BE2C (cell line): ENCODE measurements at regions not wholly inside any gene's neighbourhood (a gene's known extent, or its start where the extent isn't known, plus 50 kb on each side); places are given as distances from the start of the nearest gene placed in this dataset.

Experiments
- DNase-seq: peaks from one replicate; pipeline ENCODE4 v3.0.0-alpha.2; 2020
- H3K27me3 ChIP-seq: fragments of 250-450 bp; sonication (Bioruptor Pico); 2 replicates; pipeline ENCODE4 v1.5.1; 2020; ENCODE audit warnings: mild to moderate bottlenecking
- H3K36me3 ChIP-seq: fragments of 250-450 bp; sonication (Bioruptor Pico); 2 replicates; pipeline ENCODE4 v1.5.1; 2020; ENCODE audit warnings: mild to moderate bottlenecking
- H3K4me1 ChIP-seq: fragments of 250-450 bp; sonication (Bioruptor Pico); 2 replicates; pipeline ENCODE4 v1.5.1; 2020
- H3K4me3 ChIP-seq: 2 replicates; pipeline ENCODE4 v1.5.1; 2011; ENCODE audit warnings: low read depth, low read length
- H3K9me3 ChIP-seq: fragments of 250-450 bp; sonication (Bioruptor Pico); 2 replicates; pipeline ENCODE4 v1.5.1; 2020
- CTCF ChIP-seq: IDR thresholded peaks from 2 replicates; pipeline ENCODE4 v1.5.1; 2012; ENCODE audit warnings: mild to moderate bottlenecking, low read depth, low read length

GRCh38 chr6:14759976-14760672, 485.7 kb upstream of the JARID2 start:
- peaks cover 7% of the 10 kb centered on the region for H3K4me1 ChIP-seq
- H3K27me3 ChIP-seq, result no peaks in the 10 kb centered on the region
- DNase-seq, result no peak
- no peak overlapping the region for H3K4me3 ChIP-seq
- no peak for TF ChIP-seq CTCF
- H3K9me3 ChIP-seq, result no peaks in the 10 kb centered on the region
- no peaks in the 10 kb centered on the region for H3K36me3 ChIP-seq

GRCh38 chr6:14762077-14762476, 483.8 kb upstream of the JARID2 start:
- Histone ChIP-seq H3K4me1 (peaks cover 11% of the 10 kb centered on the region), H3K4me3 (no peak overlapping the region), H3K9me3 (no peaks in the 10 kb centered on the region), H3K27me3 (no peaks in the 10 kb centered on the region), H3K36me3 (no peaks in the 10 kb centered on the region)
- DNase-seq, result no peak
- no peak for TF ChIP-seq CTCF

- Histone ChIP-seq H3K27me3 (no peaks in the 10 kb centered on the region), H3K4me1 (peaks cover 18% of the 10 kb centered on the region), H3K36me3 (no peaks in the 10 kb centered on the region), H3K4me3 (no peak overlapping the region), H3K9me3 (no peaks in the 10 kb centered on the region)
- TF ChIP-seq CTCF, result no peak
- DNase-seq, result no peak
Measured at GRCh38 chr6:14763139-14763538, 482.7 kb upstream of the JARID2 start.

GRCh38 chr6:14763616-14764015, 482.3 kb upstream of the JARID2 start:
- Histone ChIP-seq H3K9me3 (no peaks in the 10 kb centered on the region), H3K36me3 (no peaks in the 10 kb centered on the region), H3K4me3 (no peak overlapping the region), H3K27me3 (no peaks in the 10 kb centered on the region), H3K4me1 (peaks cover 18% of the 10 kb centered on the region)
- TF ChIP-seq CTCF, result no peak
- no peak for DNase-seq

GRCh38 chr6:14765106-14765505, 480.8 kb upstream of the JARID2 start:
- no peaks in the 10 kb centered on the region for H3K9me3 ChIP-seq
- peaks cover 18% of the 10 kb centered on the region for H3K4me1 ChIP-seq
- DNase-seq, result no peak
- no peaks in the 10 kb centered on the region for H3K36me3 ChIP-seq
- no peak overlapping the region for H3K4me3 ChIP-seq
- no peaks in the 10 kb centered on the region for H3K27me3 ChIP-seq
- TF ChIP-seq CTCF, result no peak

GRCh38 chr6:14765721-14766390, 480.0 kb upstream of the JARID2 start:
- no peaks in the 10 kb centered on the region for H3K36me3 ChIP-seq
- H3K4me3 ChIP-seq, result no peak overlapping the region
- no peak for DNase-seq
- peaks cover 24% of the 10 kb centered on the region for H3K4me1 ChIP-seq
- H3K27me3 ChIP-seq, result no peaks in the 10 kb centered on the region
- no peaks in the 10 kb centered on the region for H3K9me3 ChIP-seq
- no peak for TF ChIP-seq CTCF
